Pancreas (tissue), 10 donors: ENCODE measurements at regions not wholly inside any gene's neighbourhood (a gene's known extent, or its start where the extent isn't known, plus 50 kb on each side); places are given as distances from the start of the nearest gene placed in this dataset.

Experiments
- ATAC-seq, 4 donors: fragments of 200-7000 bp; cut with Tn5 transposase; one replicate each; pipeline versions ENCODE4 v1.8.0 to v1.9.1; 2020; ENCODE audit warnings: mild to moderate bottlenecking in 4 of 4, moderate library complexity in 4 of 4
- DNase-seq, 6 donors: peaks; one replicate each; pipeline ENCODE4 v3.0.0-alpha.2; 2020
- FAIRE-seq: peaks from 2 replicates; lab custom pipeline; 2012; peaks lifted over from hg19 to GRCh38; lab: Jason Lieb, UNC
- H3K27ac ChIP-seq, 4 donors: fragments of 200-600 bp; sonication (generic); 1 replicate in 3 of 4; 2 replicates in 1 of 4; pipeline versions ENCODE4 v1.5.0 to v1.8.0; 2020
- H3K27me3 ChIP-seq, 4 donors: fragments of 200-600 bp; one replicate each; pipeline ENCODE4 v1.8.0; 2021
- H3K36me3 ChIP-seq, 3 donors: fragments of 200-600 bp; sonication (generic) in 1 of 3; one replicate each; pipeline versions ENCODE4 v1.5.0 to v1.8.0; 2020 to 2021
- H3K4me1 ChIP-seq, 3 donors: fragments of 200-600 bp; one replicate each; pipeline ENCODE4 v1.8.0; 2021
- H3K4me3 ChIP-seq, 4 donors: fragments of 200-600 bp; sonication (generic) in 2 of 4; one replicate each; pipeline versions ENCODE4 v1.5.0 to v1.8.0; 2020 to 2021
- H3K9me3 ChIP-seq, 4 donors: fragments of 200-600 bp; one replicate each; pipeline ENCODE4 v1.8.0; 2021
- WGBS, 2 donors: extraction: QIAGEN DNeasy Blood & Tissue Kit; methylation state at CpG; one replicate each; pipeline ENCODE4 v1.1.7; 2013; 5-methylcytosine and 5-hydroxymethylcytosine counted together
- intact Hi-C, 3 donors: fragments of 100-400 bp; cut with DNase I; formaldehyde crosslinking; loops; one replicate each; pipeline versions ENCODE4 v1.11.1 to v1.14.2; 2022
- TF ChIP-seq, protein P1 (sequence below), 4 donors: fragments of 200-600 bp; sonication (generic) in 3 of 4; IDR thresholded peaks; one replicate each; pipeline versions ENCODE4 v1.5.0 to v1.8.0; 2021; ENCODE audit warnings: antibody characterized with exemption in 4 of 4
- donor health status: healthy with polysubstance abuse.
- donor health status: DM: no; HTN: no; CAD: no; lungs with moderate emphysema.
- donor health status: DM: no; HTN: no; CAD: no.
- donor health status: control.
- donor health status: control.
- donor health status: Bipolar disorder and iron deficiency.
- donor health status: DM: yes; HTN: yes; CAD: no.
- donor health status: DM: no; HTN: no; CAD: no.
- donor health status: DM: no; HTN: no; CAD: no.
- donor health status: DM: yes; HTN: yes; CAD: no.

DNA sequence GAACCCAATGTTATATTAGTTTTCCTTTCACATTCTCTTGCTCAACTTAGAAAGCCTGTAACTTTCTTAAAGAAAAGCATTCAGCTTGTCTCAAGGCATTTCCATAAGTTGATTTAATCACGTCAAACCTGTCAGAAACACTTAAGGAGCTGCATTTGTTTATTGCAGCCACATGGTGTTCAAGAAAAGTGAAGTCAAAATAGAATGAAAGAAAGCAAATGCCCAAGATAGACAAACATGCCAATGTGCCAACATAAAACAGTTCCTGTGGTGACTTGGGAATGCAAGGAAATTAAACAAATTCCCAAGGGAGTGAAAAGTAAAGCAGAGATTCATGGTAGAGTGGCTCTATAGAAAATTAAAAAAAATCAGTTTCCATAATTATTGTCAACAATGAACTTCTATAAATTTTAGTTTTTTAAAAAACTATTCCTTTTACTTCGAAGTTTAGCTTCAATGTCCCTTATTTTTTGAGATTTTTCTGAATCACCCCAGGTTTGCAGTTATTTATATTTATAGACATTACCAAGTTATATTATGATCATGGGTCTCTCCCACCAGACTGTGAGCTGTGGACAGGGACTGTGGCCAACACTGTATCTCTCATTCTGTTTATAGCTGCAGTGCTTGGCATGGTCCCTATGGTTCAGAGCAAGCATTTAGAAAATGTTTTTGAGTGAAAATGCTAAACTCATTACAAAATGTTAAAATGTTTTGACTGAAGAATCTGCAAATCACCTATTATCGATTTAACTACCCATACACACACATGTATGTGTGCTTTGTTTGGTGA lies 887.4 kb downstream of the REEP3 start:
- no peak overlapping the region for H3K4me3 ChIP-seq
- no peak overlapping the region for H3K27ac ChIP-seq
- H3K9me3 ChIP-seq: no peaks in the 10 kb centered on the region
- TF ChIP-seq, protein P1, sequence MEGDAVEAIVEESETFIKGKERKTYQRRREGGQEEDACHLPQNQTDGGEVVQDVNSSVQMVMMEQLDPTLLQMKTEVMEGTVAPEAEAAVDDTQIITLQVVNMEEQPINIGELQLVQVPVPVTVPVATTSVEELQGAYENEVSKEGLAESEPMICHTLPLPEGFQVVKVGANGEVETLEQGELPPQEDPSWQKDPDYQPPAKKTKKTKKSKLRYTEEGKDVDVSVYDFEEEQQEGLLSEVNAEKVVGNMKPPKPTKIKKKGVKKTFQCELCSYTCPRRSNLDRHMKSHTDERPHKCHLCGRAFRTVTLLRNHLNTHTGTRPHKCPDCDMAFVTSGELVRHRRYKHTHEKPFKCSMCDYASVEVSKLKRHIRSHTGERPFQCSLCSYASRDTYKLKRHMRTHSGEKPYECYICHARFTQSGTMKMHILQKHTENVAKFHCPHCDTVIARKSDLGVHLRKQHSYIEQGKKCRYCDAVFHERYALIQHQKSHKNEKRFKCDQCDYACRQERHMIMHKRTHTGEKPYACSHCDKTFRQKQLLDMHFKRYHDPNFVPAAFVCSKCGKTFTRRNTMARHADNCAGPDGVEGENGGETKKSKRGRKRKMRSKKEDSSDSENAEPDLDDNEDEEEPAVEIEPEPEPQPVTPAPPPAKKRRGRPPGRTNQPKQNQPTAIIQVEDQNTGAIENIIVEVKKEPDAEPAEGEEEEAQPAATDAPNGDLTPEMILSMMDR (IDR thresholded peaks at IDR 0.05): no peak
- no peak for ATAC-seq
- no peak for FAIRE-seq
- intact Hi-C loops: no loop called here
- H3K4me1 ChIP-seq: no peaks in the 10 kb centered on the region
- no peak for DNase-seq
- H3K36me3 ChIP-seq: no peaks in the 10 kb centered on the region
- no peaks in the 10 kb centered on the region for H3K27me3 ChIP-seq
- WGBS, 2 donors: 76 to 87% methylated on average over 3 of the region's 3 CpGs

DNA sequence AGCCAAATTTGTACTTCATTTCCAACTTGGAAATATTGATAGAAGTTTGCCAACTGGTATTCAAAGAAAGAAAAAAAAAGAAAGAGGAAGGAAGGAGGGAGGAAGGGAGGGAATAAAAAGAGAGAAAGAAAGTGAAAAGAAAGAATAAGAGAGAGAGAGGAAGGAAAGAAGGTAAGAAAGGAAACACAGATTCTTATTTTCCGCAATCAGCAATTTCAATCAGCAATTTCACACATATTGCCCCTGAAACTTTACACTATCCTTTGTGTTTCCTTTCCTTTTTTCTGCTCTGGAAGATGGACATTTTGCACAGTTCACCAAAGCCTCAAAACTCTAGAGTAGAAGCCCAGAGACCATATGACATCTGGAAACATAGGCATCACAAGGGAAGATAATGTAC lies 888.1 kb downstream of the REEP3 start:
- WGBS, 2 donors: 96 to 100% methylated on average over 1 of the region's 1 CpG
- no peak overlapping the region for H3K27ac ChIP-seq
- H3K9me3 ChIP-seq: no peaks in the 10 kb centered on the region
- intact Hi-C loops: no loop called here
- no peaks in the 10 kb centered on the region for H3K27me3 ChIP-seq
- no peak for FAIRE-seq
- TF ChIP-seq, protein P1 (IDR thresholded peaks at IDR 0.05): no peak
- ATAC-seq: no peak
- H3K4me1 ChIP-seq: no peaks in the 10 kb centered on the region
- no peak for DNase-seq
- no peak overlapping the region for H3K4me3 ChIP-seq
- no peaks in the 10 kb centered on the region for H3K36me3 ChIP-seq

DNA sequence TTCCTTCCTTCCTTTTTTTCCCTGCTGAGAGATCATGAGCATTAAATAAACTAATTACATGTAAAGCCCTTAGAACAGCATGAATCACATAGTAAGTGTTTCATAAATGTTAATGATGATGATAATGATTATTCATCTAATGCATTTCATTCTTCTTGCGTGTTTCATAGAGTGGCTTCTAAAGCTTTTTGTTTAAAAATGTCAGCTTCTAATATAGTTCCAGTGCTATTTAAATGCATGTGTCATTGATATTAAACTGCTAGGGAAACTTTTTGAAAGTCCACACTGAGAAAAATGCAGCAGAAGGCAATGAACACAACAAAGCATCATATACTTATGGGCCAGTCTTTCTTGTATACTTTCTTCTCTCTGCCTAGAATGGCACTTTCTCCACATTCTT lies 894.8 kb downstream of the REEP3 start:
- no peaks in the 10 kb centered on the region for H3K4me1 ChIP-seq
- no peak for ATAC-seq
- intact Hi-C loops: no loop called here
- H3K9me3 ChIP-seq: no peaks in the 10 kb centered on the region
- TF ChIP-seq, protein P1 (IDR thresholded peaks at IDR 0.05): no peak
- no peak for FAIRE-seq
- H3K27ac ChIP-seq: no peak overlapping the region
- no peaks in the 10 kb centered on the region for H3K27me3 ChIP-seq
- no peak overlapping the region for H3K4me3 ChIP-seq
- no peak for DNase-seq
- no peaks in the 10 kb centered on the region for H3K36me3 ChIP-seq
- WGBS, 2 donors: 84% methylated on average over 1 of the region's 1 CpG

DNA sequence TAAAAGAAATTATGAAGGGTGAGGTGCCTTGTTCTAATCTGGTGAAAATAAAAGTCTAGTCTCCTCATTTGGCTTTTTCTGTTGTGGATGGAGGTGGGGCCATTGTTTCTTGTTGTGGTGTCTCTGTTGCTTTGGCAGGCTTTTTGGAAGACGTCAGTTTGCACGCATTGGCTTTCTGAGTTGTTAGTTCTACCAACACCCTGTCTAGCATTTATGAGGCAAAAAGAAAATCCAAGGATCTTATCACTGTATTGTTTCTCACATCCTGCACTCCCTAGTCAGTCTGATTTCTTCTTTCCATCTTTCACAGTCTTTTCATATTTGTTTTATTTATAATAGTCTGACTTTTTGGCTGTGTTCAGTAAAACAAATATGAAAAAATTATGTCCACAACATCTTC lies 898.3 kb downstream of the REEP3 start:
- no peak overlapping the region for H3K4me3 ChIP-seq
- H3K36me3 ChIP-seq: no peaks in the 10 kb centered on the region
- ATAC-seq (no peak), DNase-seq (no peak), FAIRE-seq (no peak)
- TF ChIP-seq, protein P1 (IDR thresholded peaks at IDR 0.05): no peak
- 65 to 78% methylated on average over 2 of the region's 2 CpGs for WGBS, 2 donors
- no peaks in the 10 kb centered on the region for H3K27me3 ChIP-seq
- intact Hi-C loops: no loop called here
- H3K27ac ChIP-seq: no peak overlapping the region
- no peaks in the 10 kb centered on the region for H3K4me1 ChIP-seq
- H3K9me3 ChIP-seq: no peaks in the 10 kb centered on the region

DNA sequence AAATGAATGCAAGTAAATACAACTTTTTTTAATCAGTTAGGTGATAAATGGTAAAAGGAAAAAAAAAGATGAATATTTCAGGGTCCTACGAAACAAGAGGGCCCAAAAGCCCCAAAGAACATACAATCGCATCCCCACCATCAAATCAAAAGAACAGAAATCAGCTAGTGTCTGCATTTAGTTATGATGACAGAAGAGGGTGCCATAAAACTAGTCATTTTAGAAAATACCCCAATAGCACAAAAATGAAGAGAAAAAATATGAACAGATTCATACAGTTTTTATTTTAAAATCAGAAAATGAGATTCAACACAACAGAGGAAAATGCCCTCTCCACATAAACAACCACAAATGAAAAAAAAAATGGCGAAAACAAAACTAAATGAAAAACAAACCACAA lies 905.5 kb downstream of the REEP3 start:
- no peak for DNase-seq
- TF ChIP-seq, protein P1 (IDR thresholded peaks at IDR 0.05): no peak
- intact Hi-C loops: no loop called here
- FAIRE-seq: no peak
- Histone ChIP-seq H3K9me3 (no peaks in the 10 kb centered on the region), H3K4me1 (no peaks in the 10 kb centered on the region), H3K27me3 (no peaks in the 10 kb centered on the region), H3K27ac (no peak overlapping the region), H3K36me3 (no peaks in the 10 kb centered on the region), H3K4me3 (no peak overlapping the region)
- no peak for ATAC-seq
- WGBS, 2 donors: 86 to 94% methylated on average over 3 of the region's 3 CpGs
